ENCODE measurements at regions not wholly inside any gene's neighbourhood (a gene's known extent, or its start where the extent isn't known, plus 50 kb on each side); places are given as distances from the start of the nearest gene placed in this dataset.

GRCh38 chr10:42973411-42973810 is 103.5 kb upstream of the RET start:
- TF ChIP-seq, protein P1, sequence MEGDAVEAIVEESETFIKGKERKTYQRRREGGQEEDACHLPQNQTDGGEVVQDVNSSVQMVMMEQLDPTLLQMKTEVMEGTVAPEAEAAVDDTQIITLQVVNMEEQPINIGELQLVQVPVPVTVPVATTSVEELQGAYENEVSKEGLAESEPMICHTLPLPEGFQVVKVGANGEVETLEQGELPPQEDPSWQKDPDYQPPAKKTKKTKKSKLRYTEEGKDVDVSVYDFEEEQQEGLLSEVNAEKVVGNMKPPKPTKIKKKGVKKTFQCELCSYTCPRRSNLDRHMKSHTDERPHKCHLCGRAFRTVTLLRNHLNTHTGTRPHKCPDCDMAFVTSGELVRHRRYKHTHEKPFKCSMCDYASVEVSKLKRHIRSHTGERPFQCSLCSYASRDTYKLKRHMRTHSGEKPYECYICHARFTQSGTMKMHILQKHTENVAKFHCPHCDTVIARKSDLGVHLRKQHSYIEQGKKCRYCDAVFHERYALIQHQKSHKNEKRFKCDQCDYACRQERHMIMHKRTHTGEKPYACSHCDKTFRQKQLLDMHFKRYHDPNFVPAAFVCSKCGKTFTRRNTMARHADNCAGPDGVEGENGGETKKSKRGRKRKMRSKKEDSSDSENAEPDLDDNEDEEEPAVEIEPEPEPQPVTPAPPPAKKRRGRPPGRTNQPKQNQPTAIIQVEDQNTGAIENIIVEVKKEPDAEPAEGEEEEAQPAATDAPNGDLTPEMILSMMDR (IDR thresholded peaks at IDR 0.05) = no peak
- no peak for TF ChIP-seq ZFX (IDR thresholded peaks at IDR 0.05; ENCODE audit: borderline replicate concordance)
